ENCODE measurements at regions not wholly inside any gene's neighbourhood (a gene's known extent, or its start where the extent isn't known, plus 50 kb on each side); places are given as distances from the start of the nearest gene placed in this dataset.
"Not testable (repeated sequence)": the region's sequence is repeated elsewhere in the genome, so short reads cannot be mapped to it uniquely, and the experiment has no call there.

DNA sequence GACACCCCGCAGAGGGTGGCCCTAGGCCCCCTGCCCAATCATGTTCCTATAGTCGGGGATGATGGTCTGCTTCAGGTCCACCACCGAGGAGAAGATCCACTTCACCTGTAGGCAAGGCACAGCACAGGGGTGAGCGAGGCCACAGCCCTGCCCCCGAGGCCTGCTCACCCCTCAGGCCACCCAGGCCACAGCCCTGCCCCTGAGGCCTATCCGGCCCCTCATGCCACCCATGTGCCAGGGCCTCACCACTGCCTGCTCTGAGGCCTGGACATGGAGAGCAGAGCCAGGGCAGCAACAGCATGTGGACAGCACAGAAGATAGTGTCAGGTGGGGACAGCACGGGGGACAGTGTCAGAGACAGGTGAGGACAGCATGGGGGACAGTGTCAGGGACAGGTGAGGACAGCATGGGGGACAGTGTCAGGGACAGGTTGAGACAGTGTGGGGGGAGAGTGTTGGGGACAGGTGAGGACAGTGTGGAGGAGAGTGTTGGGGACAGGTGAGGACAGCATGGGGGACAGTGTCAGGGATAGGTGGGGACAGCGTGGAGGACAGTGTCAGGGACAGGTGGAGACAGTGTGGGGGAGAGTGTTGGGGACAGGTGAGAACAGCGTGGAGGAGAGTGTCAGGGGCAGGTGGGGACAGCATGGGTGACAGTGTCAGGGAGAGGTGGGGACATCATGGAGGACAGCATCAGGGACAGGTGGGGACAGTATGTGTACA is 239.7 kb downstream of the TMEM121 start:
- DNase-seq: no peak
- ATAC-seq: no peak
- intact Hi-C loops (cut with DNase I): no loop called here
- Histone ChIP-seq H3K27me3 (no peaks in the 10 kb centered on the region), H3K9me3 (no peaks in the 10 kb centered on the region), H3K36me3 (replicated peaks in 1 of 2; ENCODE audit: insufficient read depth in 1 of 2, low read depth in 2 of 2) (no peaks in the 10 kb centered on the region), H3K4me1 (no peaks in the 10 kb centered on the region), H3K27ac (no peak overlapping the region), H3K4me3 (no peak overlapping the region)
- TF ChIP-seq, protein P1, sequence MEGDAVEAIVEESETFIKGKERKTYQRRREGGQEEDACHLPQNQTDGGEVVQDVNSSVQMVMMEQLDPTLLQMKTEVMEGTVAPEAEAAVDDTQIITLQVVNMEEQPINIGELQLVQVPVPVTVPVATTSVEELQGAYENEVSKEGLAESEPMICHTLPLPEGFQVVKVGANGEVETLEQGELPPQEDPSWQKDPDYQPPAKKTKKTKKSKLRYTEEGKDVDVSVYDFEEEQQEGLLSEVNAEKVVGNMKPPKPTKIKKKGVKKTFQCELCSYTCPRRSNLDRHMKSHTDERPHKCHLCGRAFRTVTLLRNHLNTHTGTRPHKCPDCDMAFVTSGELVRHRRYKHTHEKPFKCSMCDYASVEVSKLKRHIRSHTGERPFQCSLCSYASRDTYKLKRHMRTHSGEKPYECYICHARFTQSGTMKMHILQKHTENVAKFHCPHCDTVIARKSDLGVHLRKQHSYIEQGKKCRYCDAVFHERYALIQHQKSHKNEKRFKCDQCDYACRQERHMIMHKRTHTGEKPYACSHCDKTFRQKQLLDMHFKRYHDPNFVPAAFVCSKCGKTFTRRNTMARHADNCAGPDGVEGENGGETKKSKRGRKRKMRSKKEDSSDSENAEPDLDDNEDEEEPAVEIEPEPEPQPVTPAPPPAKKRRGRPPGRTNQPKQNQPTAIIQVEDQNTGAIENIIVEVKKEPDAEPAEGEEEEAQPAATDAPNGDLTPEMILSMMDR (IDR thresholded peaks at IDR 0.05): no peak
- no peak for TF ChIP-seq POLR2A (IDR thresholded peaks at IDR 0.05)
- WGBS, 2 donors: 64 to 66% methylated on average over 4 to 7 of the region's 9 CpGs

DNA sequence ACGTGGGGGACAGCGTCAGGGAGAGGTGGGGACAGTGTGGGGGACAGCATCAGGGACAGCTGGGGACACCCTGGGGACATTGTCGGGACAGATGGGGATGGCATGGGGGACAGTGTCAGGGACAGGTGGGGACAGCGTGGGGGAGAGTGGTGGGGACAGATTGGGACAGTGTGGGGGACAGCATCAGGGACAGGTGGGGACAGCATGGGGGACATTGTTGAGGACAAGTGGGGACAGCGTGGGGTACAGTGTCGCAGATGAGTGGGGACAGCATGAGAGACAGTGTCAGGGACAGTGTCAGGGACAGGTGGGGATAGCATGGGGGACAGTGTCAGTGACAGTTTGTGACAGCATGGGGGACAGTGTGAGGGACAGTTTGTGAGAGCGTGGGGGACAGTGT is 240.9 kb downstream of the TMEM121 start:
- H3K9me3 ChIP-seq: no peaks in the 10 kb centered on the region
- intact Hi-C loops (cut with DNase I): no loop called here
- H3K36me3 ChIP-seq (replicated peaks in 1 of 2; ENCODE audit: insufficient read depth in 1 of 2, low read depth in 2 of 2): no peaks in the 10 kb centered on the region
- TF ChIP-seq, protein P1 (IDR thresholded peaks at IDR 0.05): no peak
- no peak for TF ChIP-seq POLR2A (IDR thresholded peaks at IDR 0.05)
- ATAC-seq (no peak), DNase-seq (no peak)
- 52 to 56% methylated on average over 7 of the region's 7 CpGs for WGBS, 2 donors
- H3K27ac ChIP-seq: no peak overlapping the region
- no peaks in the 10 kb centered on the region for H3K4me1 ChIP-seq
- no peak overlapping the region for H3K4me3 ChIP-seq
- no peaks in the 10 kb centered on the region for H3K27me3 ChIP-seq

DNA sequence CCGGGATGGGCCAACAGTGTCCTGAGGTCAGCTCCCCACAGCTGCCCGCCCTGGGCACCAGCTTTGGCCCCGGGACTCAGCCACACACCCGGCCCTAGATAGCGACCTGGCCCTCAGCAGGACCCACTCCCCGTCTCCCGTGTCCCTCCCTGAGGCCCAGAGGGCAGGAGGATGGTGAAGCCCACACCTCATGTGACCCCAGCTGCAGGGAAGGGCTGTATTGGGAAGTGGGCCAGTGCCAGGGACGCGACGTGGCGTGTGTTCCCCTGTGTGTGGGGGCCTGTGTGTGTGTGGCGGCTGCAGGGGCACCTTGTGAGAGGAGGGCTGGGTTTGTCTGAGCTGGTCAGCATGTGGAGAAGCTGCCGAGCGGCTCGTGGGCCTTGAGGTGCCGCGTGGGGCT is 241.7 kb downstream of the TMEM121 start:
- H3K4me1 ChIP-seq; H3K27ac ChIP-seq; H3K27me3 ChIP-seq; H3K36me3 ChIP-seq (replicated peaks in 1 of 2; ENCODE audit: insufficient read depth in 1 of 2, low read depth in 2 of 2); intact Hi-C loops (cut with DNase I); ATAC-seq; H3K4me3 ChIP-seq; DNase-seq; H3K9me3 ChIP-seq: not testable (repeated sequence)
- WGBS, 2 donors: 76% methylated on average over 12 of the region's 17 CpGs; no CpG with 5 or more reads in 1 of the 2 donors

DNA sequence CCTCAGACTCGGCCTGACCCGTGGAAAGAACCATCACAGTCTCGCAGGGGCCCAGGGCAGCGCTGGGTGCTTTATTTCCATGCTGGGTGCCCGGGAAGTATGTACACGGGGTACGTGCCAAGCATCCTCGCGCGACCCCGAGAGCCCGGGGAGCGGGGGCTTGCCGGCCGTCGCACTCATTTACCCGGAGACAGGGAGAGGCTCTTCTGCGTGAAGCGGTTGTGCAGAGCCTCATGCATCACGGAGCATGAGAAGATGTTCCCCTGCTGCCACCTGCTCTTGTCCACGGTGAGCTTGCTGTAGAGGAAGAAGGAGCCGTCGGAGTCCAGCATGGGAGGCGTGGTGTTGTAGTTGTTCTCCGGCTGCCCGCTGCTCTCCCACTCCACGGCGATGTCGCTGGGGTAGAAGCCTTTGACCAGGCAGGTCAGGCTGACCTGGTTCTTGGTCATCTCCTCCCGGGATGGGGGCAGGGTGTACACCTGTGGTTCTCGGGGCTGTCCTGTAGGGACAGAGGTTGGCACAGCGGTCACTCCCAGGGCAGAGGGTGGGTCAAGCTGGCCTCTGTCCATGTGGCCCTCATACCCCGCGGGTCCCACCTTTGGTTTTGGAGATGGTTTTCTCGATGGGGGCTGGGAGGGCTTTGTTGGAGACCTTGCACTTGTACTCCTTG is 242.8 kb downstream of the TMEM121 start:
- H3K36me3 ChIP-seq (replicated peaks in 1 of 2; ENCODE audit: insufficient read depth in 1 of 2, low read depth in 2 of 2); H3K27ac ChIP-seq; DNase-seq; H3K9me3 ChIP-seq; ATAC-seq; H3K27me3 ChIP-seq; intact Hi-C loops (cut with DNase I); H3K4me1 ChIP-seq; H3K4me3 ChIP-seq: not testable (repeated sequence)
- 83 to 88% methylated on average over 12 to 28 of the region's 35 CpGs for WGBS, 2 donors

DNA sequence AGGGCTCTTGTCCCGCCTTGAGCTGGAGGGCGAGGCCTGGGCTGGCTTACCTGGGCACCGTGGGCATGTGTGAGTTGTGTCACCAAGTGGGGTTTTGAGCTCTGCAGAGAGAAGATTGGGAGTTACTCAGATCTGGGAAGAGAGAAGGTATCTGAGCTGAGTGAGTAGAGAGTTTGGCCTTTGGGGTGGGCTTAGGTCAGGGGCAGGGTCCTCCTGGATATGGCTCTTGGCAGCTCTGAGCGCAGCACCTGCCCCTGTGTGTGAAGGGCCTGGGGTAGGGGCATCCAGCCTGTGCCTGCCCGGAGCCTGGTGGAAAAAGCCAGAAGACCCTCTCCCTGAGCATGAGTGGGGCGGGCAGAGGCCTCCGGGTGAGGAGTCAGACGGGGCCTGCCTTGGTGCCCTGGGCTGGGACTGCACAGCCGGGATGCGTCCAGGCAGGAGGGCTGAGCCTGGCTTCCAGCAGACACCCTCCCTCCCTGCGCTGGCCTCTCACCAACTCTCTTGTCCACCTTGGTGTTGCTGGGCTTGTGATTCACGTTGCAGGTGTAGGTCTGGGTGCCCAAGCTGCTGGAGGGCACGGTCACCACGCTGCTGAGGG is 244.3 kb downstream of the TMEM121 start:
- H3K36me3 ChIP-seq (replicated peaks in 1 of 2; ENCODE audit: insufficient read depth in 1 of 2, low read depth in 2 of 2); H3K4me1 ChIP-seq; H3K27me3 ChIP-seq; intact Hi-C loops (cut with DNase I); ATAC-seq; DNase-seq; H3K27ac ChIP-seq; H3K4me3 ChIP-seq; H3K9me3 ChIP-seq: not testable (repeated sequence)
- WGBS, 2 donors: 57 to 63% methylated on average over 6 to 11 of the region's 14 CpGs

DNA sequence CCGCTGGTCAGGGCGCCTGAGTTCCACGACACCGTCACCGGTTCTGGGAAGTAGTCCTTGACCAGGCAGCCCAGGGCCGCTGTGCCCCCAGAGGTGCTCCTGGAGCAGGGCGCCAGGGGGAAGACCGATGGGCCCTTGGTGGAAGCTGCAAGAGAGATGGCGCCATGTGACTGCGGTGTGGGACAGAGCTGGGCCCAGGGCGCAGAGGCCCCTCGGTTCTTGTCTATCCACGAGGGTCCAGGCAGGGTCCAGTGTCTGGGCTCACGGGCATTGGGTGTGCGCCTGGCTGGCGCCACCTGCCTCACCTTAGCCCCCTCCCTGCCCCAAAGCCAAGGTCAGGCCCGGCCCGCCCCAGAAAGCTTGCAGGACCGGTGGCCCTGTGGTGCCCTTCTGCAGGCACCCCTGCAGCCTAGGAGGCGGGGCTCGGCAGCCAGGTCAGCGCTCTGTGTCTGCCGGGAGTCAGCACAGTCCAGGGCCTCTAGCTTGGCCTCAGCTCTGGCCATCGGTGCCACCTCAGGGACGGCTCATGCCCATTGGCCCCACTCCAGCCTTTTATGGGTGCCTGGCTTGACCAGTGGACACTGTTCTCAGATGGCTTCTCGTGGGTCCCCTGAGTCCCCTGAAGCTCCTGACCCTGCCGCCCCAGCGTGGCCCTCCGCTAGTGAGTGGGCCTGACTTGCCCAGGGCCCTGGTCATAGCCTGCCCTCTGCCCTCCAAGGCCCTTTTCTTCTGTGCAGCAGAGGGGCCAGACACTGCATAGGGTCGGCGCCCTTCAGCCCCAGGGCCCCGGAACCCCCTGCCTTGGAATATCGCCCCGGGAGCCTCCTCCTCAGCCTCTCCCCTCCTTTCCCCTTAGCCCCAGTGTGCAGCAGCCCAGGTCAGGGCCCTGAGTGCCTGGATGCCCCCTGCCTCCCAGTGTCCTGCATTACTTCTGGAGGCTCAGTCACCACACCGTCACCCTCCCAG is 245.2 kb downstream of the TMEM121 start:
- DNase-seq; ATAC-seq; H3K36me3 ChIP-seq (replicated peaks in 1 of 2; ENCODE audit: insufficient read depth in 1 of 2, low read depth in 2 of 2); H3K4me3 ChIP-seq; H3K27ac ChIP-seq; H3K27me3 ChIP-seq; H3K9me3 ChIP-seq; H3K4me1 ChIP-seq; intact Hi-C loops (cut with DNase I): not testable (repeated sequence)
- WGBS, 2 donors: 68 to 86% methylated on average over 5 to 22 of the region's 35 CpGs

DNA sequence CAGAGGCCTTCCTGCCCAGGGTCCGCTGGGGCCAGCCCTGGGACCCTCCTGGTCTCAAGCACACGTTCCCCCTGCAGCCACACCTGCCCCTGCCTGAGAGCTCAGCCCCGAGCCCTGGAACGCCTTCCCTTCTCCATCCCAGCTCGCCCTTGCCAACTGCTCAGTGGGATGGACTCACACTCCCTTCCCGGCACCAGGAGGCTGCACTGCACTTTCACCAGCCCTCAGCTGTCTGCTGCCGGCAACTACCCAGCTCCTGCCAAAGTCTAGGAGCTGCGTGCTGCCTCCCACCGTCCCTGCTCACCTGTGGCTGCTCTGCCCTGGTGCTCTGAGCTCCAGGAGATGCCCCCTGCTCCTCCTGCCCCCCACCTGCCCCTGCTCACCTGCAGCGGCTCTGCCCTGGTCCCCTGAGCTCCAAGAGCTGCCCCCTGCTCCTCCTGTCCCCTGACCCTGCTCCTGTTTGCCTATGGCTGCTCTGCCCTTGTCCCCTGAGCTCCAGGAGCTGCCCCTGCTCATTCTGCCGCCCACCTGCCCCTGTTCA is 246.4 kb downstream of the TMEM121 start:
- intact Hi-C loops (cut with DNase I); DNase-seq; H3K9me3 ChIP-seq; H3K36me3 ChIP-seq (replicated peaks in 1 of 2; ENCODE audit: insufficient read depth in 1 of 2, low read depth in 2 of 2); ATAC-seq; H3K4me3 ChIP-seq; H3K27me3 ChIP-seq; H3K27ac ChIP-seq; H3K4me1 ChIP-seq: not testable (repeated sequence)
- WGBS, 2 donors: 42 to 46% methylated on average over 3 to 5 of the region's 11 CpGs

Measured in body of pancreas (tissue), 4 donors.